Fibroblast of lung (primary cell): ENCODE measurements at regions not wholly inside any gene's neighbourhood (a gene's known extent, or its start where the extent isn't known, plus 50 kb on each side); places are given as distances from the start of the nearest gene placed in this dataset.

ENCODE experiments used
- CTCF ChIP-seq, 2 donors: IDR thresholded peaks in 1 of 2; conservative IDR thresholded peaks in 1 of 2; 1 replicate in 1 of 2; 2 replicates in 1 of 2; pipeline ENCODE4 v1.5.1; 2011 to 2012; ENCODE audit warnings: low read length in 2 of 2, control low read depth in 1 of 2, inconsistent platforms in 1 of 2, low read depth in 1 of 2, mild to moderate bottlenecking in 1 of 2
- EZH2 ChIP-seq: IDR thresholded peaks from 2 replicates; pipeline ENCODE4 v1.5.1; 2012; ENCODE audit warnings: low read length, control low read depth, mild to moderate bottlenecking; ENCODE audit errors: missing control alignments

GRCh38 chr5:163692091-163692490 is 186.7 kb downstream of the MAT2B start:
- TF ChIP-seq CTCF (conservative IDR thresholded peaks at IDR 0.05 in 1 of 2, IDR thresholded peaks at IDR 0.05 in 1 of 2; ENCODE audit: low read depth in 1 of 2, low read length in 2 of 2) (no peak), EZH2 (no peak)
